RWPE1 (cell line): ENCODE measurements at regions not wholly inside any gene's neighbourhood (a gene's known extent, or its start where the extent isn't known, plus 50 kb on each side); places are given as distances from the start of the nearest gene placed in this dataset.

ENCODE experiments used
- CTCF ChIA-PET: fragments of 350-600 bp; sonication (Branson Sonifier 250); formaldehyde crosslinking; extraction: SDS; loops from one replicate; lab custom pipeline; 2021; lab: Yijun Ruan, JAX
- POLR2A ChIA-PET: fragments of 400-600 bp; formaldehyde crosslinking; extraction: SDS; loops from one replicate; lab custom pipeline; 2020; ENCODE audit warnings: antibody characterized with exemption; ENCODE audit not compliant: low non-redundant PET; lab: Yijun Ruan, JAX
- DNase-seq: peaks from one replicate; pipeline ENCODE4 v3.0.0; 2012; ENCODE audit warnings: low spot score
- H3K27ac ChIP-seq: fragments of 450-650 bp; 2 replicates; pipeline ENCODE4 v1.5.1; 2017
- CTCF ChIP-seq: fragments of 450-650 bp; conservative IDR thresholded peaks from 2 replicates; pipeline ENCODE4 v1.5.1; 2017; ENCODE audit warnings: low read depth, mild to moderate bottlenecking

GRCh38 chr9:89554307-89555035 lies 50.3 kb upstream of the GADD45G start:
- H3K27ac ChIP-seq, result no peak overlapping the region
- TF ChIP-seq CTCF, result no peak
- DNase-seq, result no peak
- POLR2A ChIA-PET, result no interaction called here
- CTCF ChIA-PET, result interaction anchor here (0.7 kb wide), 1 partner anchor 132 kb away, joined by 3 read pairs; no protein-coding TSS in a partner anchor

- ChIA-PET CTCF (interaction anchor here (0.7 kb wide), 1 partner anchor 133 kb away, joined by 3 read pairs; no protein-coding TSS in a partner anchor), POLR2A (no interaction called here)
- no peak for TF ChIP-seq CTCF
- no peak overlapping the region for H3K27ac ChIP-seq
- DNase-seq, result no peak
Observed at GRCh38 chr9:89553451-89554010, 51.3 kb upstream of the GADD45G start.

- no peak for DNase-seq
- POLR2A ChIA-PET, result no interaction called here
- CTCF ChIA-PET, result interaction anchor here (0.6 to 2.6 kb wide), 3 partner anchors 127 to 843 kb away, joined by 4 to 18 read pairs (median 4); no protein-coding TSS in a partner anchor
- H3K27ac ChIP-seq, result no peak overlapping the region
- no peak for TF ChIP-seq CTCF
Observed at GRCh38 chr9:89550346-89550927, 52.5 kb upstream of the SEMA4D start.

- peak overlapping the region; percentile 76 for H3K27ac ChIP-seq
- POLR2A ChIA-PET, result no interaction called here
- CTCF ChIA-PET, result interaction anchor here (0.6 to 2.6 kb wide), 36 partner anchors 10 to 612 kb away, joined by 3 to 18 read pairs (median 4); no protein-coding TSS in a partner anchor
- peak; percentile 81 for TF ChIP-seq CTCF
- DNase-seq, result peak; percentile 93
Observed at GRCh38 chr9:89549031-89549644, 51.2 kb upstream of the SEMA4D start.

- POLR2A ChIA-PET, result no interaction called here
- DNase-seq, result peak; percentile 46
- CTCF ChIA-PET, result interaction anchor here (0.6 to 2.6 kb wide), 32 partner anchors 9 to 593 kb away, joined by 3 to 18 read pairs (median 4); no protein-coding TSS in a partner anchor
- peak overlapping the region; percentile 76 for H3K27ac ChIP-seq
- no peak for TF ChIP-seq CTCF
Observed at GRCh38 chr9:89548071-89548638, 50.2 kb upstream of the SEMA4D start.
